Duodenal mucosa (tissue), 2 donors: ENCODE measurements at regions not wholly inside any gene's neighbourhood (a gene's known extent, or its start where the extent isn't known, plus 50 kb on each side); places are given as distances from the start of the nearest gene placed in this dataset.

Experiments used
- H3K27ac ChIP-seq: one replicate; pipeline ENCODE4 v1.7.0; 2013; ENCODE audit warnings: low read depth, low read length
- H3K27me3 ChIP-seq, 2 donors: one replicate each; pipeline ENCODE4 v1.7.0; 2013; ENCODE audit warnings: low read length in 2 of 2, control low read depth in 1 of 2; ENCODE audit not compliant: insufficient read depth in 2 of 2, control insufficient read depth in 1 of 2
- H3K36me3 ChIP-seq, 2 donors: one replicate each; pipeline ENCODE4 v1.7.0; 2013; ENCODE audit warnings: low read length in 2 of 2, control low read depth in 1 of 2; ENCODE audit not compliant: insufficient read depth in 2 of 2, control insufficient read depth in 1 of 2
- H3K4me1 ChIP-seq, 2 donors: one replicate each; pipeline ENCODE4 v1.7.0; 2013; ENCODE audit warnings: low read length in 2 of 2, control low read depth in 1 of 2; ENCODE audit not compliant: insufficient read depth in 2 of 2, control insufficient read depth in 1 of 2
- H3K4me3 ChIP-seq, 2 donors: one replicate each; pipeline ENCODE4 v1.7.0; 2013; ENCODE audit warnings: low read length in 2 of 2, low read depth in 1 of 2
- H3K9ac ChIP-seq, 2 donors: one replicate each; pipeline ENCODE4 v1.7.0; 2013; ENCODE audit warnings: low read length in 2 of 2, low read depth in 1 of 2
- H3K9me3 ChIP-seq, 2 donors: one replicate each; pipeline ENCODE4 v1.7.0; 2013; ENCODE audit warnings: low read length in 2 of 2, control low read depth in 1 of 2; ENCODE audit not compliant: control insufficient read depth in 1 of 2

DNA sequence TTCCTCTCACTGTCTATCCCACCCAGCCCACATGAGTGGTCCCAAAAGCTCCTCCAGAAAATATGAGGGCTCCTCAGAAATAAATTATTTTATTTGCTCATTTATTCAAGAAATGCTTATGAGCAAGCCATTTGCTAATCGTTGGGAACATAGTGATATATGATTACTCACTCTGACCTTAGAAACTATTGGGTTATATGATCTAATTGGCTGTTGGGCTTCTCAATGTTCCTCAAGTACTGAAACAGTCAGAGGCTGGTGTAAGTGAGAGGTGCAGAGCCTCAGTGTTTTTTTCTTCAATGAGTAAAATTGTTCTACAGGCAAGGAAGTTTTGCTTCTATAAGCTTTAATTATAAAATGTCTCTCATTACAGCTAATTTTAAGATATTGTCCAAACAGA lies 893.8 kb upstream of the INTU start:
- no peaks in the 10 kb centered on the region for H3K36me3 ChIP-seq
- no peak overlapping the region for H3K9ac ChIP-seq
- no peaks in the 10 kb centered on the region for H3K27me3 ChIP-seq
- no peak overlapping the region for H3K4me3 ChIP-seq
- no peaks in the 10 kb centered on the region for H3K4me1 ChIP-seq
- H3K27ac ChIP-seq = no peak overlapping the region
- peaks cover 0 to 6% of the 10 kb centered on the region in 2 donors for H3K9me3 ChIP-seq

DNA sequence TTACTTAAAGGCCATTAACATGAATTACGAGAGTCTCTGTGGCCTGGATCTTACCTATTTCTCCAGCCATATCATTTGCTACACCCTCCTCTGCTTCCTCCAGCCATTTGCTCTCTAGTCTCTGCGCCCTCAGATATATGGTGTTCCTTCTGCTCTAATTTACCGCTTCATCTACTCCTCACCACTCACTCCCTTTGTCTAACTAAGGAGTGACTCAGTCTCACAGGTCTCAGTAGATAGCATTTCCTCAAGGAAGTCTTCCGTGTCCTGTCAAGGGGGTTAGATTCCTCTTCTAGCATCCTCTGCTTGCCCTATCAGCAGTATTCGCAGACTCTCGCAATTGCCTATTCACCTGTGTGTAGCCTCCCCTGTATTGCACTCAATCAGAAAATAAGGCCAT lies 892.1 kb upstream of the INTU start:
- no peak overlapping the region for H3K9ac ChIP-seq
- H3K9me3 ChIP-seq = peaks cover 0 to 6% of the 10 kb centered on the region in 2 donors
- no peaks in the 10 kb centered on the region for H3K36me3 ChIP-seq
- H3K4me1 ChIP-seq = no peaks in the 10 kb centered on the region
- H3K27ac ChIP-seq = no peak overlapping the region
- no peaks in the 10 kb centered on the region for H3K27me3 ChIP-seq
- no peak overlapping the region for H3K4me3 ChIP-seq

DNA sequence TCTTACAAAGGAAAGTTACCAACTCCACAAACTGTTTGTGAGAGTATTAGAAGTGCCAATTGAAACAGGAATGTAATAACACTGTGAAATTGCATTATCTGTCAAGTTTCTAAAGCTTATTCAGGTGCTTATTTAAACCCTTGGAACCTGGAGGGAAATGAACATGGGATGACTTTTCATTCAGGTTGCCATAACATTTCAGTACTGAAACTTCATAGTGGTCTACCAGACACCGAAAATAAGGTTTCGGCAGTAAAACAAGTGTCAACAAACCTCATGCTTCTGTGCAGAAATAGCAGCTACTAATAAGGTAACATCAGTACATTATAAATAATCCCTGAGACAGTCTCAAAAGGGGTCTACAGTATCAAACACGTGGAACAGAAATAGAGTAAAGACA lies 890.7 kb upstream of the INTU start:
- Histone ChIP-seq H3K4me1 (no peaks in the 10 kb centered on the region), H3K27ac (no peak overlapping the region), H3K27me3 (no peaks in the 10 kb centered on the region), H3K9me3 (peaks cover 0 to 6% of the 10 kb centered on the region in 2 donors), H3K36me3 (no peaks in the 10 kb centered on the region), H3K4me3 (no peak overlapping the region), H3K9ac (no peak overlapping the region)

DNA sequence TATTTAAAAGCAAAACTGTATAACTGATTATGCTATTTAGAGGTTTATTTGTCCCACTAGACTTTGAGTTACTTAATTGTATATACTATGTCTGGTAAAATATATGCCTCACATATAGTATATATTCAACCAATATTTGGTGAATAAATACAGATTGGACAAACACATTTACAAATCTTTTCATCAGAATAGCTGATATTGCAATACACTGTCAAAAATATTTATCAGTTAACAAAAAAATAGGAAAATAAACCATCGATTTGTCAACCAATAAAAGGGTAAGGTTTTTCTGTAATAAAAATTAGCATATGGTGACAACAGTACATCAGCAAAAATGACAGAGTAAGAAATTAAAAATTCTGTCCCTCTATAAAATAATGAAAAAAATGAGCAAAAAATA lies 889.9 kb upstream of the INTU start:
- Histone ChIP-seq H3K4me1 (no peaks in the 10 kb centered on the region), H3K9ac (no peak overlapping the region), H3K4me3 (no peak overlapping the region), H3K36me3 (no peaks in the 10 kb centered on the region), H3K27me3 (no peaks in the 10 kb centered on the region), H3K9me3 (peaks cover 0 to 6% of the 10 kb centered on the region in 2 donors), H3K27ac (no peak overlapping the region)

DNA sequence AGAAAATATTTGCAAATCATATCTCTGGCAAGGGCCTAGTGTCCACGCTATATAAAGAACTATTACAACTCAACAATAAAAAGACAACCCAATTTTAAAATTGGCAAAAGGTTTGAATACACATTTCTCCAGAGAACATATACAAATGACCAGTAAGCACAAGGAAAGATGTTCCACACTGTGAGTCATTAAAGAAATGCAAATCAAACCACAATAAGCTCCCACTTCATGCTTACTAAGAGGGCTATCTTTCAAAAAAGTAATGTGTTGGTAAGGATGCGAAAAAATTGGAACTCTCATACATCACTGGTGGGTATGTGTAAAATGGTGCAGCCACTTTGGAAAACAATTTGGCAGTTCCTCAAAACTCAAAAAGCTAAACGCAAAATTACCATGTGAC lies 884.0 kb upstream of the INTU start:
- Histone ChIP-seq H3K4me3 (no peak overlapping the region), H3K9ac (no peak overlapping the region), H3K27me3 (no peaks in the 10 kb centered on the region), H3K9me3 (no peaks in the 10 kb centered on the region), H3K4me1 (no peaks in the 10 kb centered on the region), H3K27ac (no peak overlapping the region), H3K36me3 (no peaks in the 10 kb centered on the region)

DNA sequence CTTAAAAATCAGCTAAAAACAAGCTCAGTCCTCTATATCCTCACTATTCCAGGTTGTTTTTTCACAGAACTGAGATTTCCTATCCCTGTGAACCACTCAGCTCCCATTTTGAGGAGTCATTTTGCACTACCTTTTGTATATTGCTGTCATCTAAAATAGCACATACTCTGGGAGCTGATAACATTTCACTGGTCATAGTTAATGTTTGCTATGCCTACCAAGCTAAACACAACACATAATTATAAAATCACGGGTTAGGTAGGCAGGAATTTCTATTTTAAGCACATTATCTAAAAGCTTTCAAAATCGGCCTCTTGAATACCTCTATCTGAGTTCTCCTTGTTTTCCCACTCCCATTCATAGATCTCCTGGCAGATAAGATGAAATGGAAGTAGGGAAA lies 882.0 kb upstream of the INTU start:
- no peak overlapping the region for H3K27ac ChIP-seq

DNA sequence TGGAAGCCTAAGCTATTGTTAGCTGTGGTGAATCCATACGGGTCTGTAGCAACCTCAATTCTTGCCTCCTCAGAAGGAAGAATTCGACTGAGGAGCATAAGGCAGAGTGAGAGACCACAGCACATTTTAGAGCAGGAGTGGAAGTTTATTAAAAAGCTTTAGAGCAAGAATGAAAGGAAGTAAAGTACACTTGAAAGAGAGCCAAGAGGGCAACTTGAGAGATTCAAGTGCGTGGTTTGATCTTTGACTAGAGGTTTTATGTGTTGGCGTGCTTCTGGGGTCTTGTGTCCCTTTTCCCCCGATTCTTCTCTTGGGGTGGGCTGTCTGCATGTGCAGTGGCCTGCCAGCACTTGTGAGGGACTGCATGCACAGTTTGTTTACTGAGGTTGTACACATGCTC lies 880.6 kb upstream of the INTU start:
- no peaks in the 10 kb centered on the region for H3K9me3 ChIP-seq
- H3K27me3 ChIP-seq = no peaks in the 10 kb centered on the region
- no peaks in the 10 kb centered on the region for H3K4me1 ChIP-seq
- no peak overlapping the region for H3K27ac ChIP-seq
- no peak overlapping the region for H3K4me3 ChIP-seq
- no peaks in the 10 kb centered on the region for H3K36me3 ChIP-seq
- no peak overlapping the region for H3K9ac ChIP-seq

More for the DNA sequence above, 882.0 kb upstream of the INTU start:
- Histone ChIP-seq H3K27me3 (no peaks in the 10 kb centered on the region), H3K4me3 (no peak overlapping the region), H3K4me1 (no peaks in the 10 kb centered on the region), H3K9ac (no peak overlapping the region), H3K9me3 (no peaks in the 10 kb centered on the region), H3K36me3 (no peaks in the 10 kb centered on the region)

DNA sequence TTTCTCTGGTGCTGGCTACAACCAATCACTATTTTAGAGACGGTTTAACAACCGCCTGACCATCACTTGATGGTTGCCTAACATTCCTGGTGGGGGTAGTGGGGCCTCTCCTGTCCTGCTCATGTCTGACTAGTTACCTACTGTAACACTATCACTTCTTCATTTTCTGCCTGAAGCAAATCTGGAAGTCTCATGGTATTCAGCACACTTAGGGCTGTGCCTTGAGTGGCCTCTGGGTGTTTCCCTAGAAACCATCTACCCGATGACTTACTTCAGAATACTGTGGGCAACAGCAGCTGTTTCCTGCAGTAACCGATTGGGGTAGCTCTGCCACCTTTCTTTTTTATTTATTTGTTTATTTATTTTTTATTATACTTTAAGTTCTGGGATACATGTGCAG lies 880.1 kb upstream of the INTU start:
- Histone ChIP-seq H3K27me3 (no peaks in the 10 kb centered on the region), H3K4me1 (no peaks in the 10 kb centered on the region), H3K36me3 (no peaks in the 10 kb centered on the region), H3K9ac (no peak overlapping the region), H3K9me3 (no peaks in the 10 kb centered on the region), H3K27ac (no peak overlapping the region), H3K4me3 (no peak overlapping the region)

DNA sequence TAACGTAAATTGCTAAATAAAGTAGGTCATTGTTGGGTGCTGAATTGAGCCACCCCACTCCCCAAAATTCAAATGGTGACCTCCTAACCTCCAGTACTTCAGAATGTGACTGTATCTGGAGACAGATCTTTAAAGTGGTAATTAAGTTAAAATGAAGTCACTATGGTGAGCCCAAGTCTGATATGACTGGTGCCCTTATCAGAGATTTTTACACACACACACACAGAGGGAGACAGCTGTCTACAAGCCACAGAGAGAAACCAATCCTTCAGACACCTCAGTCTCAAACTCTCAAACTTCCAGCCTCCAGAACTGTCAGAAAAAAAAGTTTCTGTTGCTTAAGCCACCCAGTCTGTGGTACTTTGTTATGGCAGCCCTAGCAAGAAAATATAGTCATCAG lies 879.2 kb upstream of the INTU start:
- no peak overlapping the region for H3K4me3 ChIP-seq
- H3K9ac ChIP-seq = no peak overlapping the region
- no peaks in the 10 kb centered on the region for H3K27me3 ChIP-seq
- H3K36me3 ChIP-seq = no peaks in the 10 kb centered on the region
- H3K27ac ChIP-seq = no peak overlapping the region
- no peaks in the 10 kb centered on the region for H3K4me1 ChIP-seq
- no peaks in the 10 kb centered on the region for H3K9me3 ChIP-seq

DNA sequence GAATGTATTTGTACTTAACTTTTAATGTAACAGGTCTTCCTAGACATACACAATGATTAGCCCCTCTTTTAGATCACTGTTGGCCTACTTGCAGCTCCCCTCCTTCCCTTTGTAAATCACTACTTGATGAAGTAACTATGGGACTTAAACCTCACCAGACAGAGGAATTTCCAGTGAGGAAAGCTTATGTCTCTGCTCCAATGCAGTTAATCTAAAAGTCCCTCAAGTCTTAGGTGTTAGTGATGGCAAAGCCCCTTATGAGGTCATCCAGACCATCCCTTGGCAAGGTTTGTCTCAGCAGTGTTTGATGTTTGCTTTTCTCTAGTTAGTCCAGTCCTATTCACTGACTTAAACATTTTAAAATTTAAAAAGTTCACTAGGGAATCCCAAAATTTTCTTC lies 877.3 kb upstream of the INTU start:
- H3K27me3 ChIP-seq = no peaks in the 10 kb centered on the region
- no peak overlapping the region for H3K4me3 ChIP-seq
- H3K36me3 ChIP-seq = no peaks in the 10 kb centered on the region
- no peak overlapping the region for H3K9ac ChIP-seq
- no peak overlapping the region for H3K27ac ChIP-seq
- H3K4me1 ChIP-seq = no peaks in the 10 kb centered on the region
- no peaks in the 10 kb centered on the region for H3K9me3 ChIP-seq
